ENCODE measurements at regions not wholly inside any gene's neighbourhood (a gene's known extent, or its start where the extent isn't known, plus 50 kb on each side); places are given as distances from the start of the nearest gene placed in this dataset.
"Not testable (repeated sequence)": the region's sequence is repeated elsewhere in the genome, so short reads cannot be mapped to it uniquely, and the experiment has no call there.

- DNase-seq (ENCODE audit: extremely low spot score in 2 of 2) = no peak
- no peaks in the 10 kb centered on the region for H3K9me3 ChIP-seq
- intact Hi-C loops (cut with DNase I) = no loop called here
Measured at GRCh38 chr14:83909507-83909906, 1620.4 kb upstream of the FLRT2 start.

DNA sequence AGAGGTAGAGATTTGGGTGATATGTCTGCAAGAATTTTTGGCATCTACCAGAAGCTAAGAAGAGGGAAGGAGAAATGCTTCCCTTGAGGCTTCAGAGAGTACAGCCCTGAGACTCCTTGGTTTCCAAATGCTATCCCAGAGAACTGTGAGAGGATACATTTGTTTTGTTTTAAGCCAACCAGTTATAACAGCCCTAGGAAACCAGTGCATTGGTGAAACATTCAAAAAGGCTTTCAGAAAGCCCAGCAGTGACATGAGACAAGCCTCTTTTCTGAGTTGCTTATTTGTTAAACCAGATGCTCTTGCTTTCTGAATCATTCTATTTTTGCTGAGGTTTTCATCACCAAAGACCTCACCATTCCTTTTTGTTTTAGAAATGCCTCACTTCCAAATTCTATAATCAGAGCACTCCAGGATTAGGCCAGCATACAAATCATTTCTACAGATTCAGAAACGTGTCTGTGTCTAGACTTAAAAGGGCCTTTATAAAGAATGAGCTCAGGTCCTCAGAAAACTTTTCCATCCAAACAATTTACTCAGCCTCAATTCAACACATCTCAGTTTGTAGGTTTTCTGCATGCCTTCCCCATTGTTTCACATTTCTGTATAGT is 1617.8 kb upstream of the FLRT2 start:
- no peak for DNase-seq (ENCODE audit: extremely low spot score in 2 of 2)
- Histone ChIP-seq H3K36me3 (no peaks in the 10 kb centered on the region), H3K4me1 (no peaks in the 10 kb centered on the region), H3K27ac (no peak overlapping the region), H3K9me3 (no peaks in the 10 kb centered on the region), H3K4me3 (no peak overlapping the region), H3K27me3 (no peaks in the 10 kb centered on the region)
- intact Hi-C loops (cut with DNase I) = no loop called here
- no peak for TF ChIP-seq CTCF (IDR thresholded peaks at IDR 0.05)
- TF ChIP-seq POLR2A (IDR thresholded peaks at IDR 0.05) = no peak
- TF ChIP-seq POLR2AphosphoS5 (IDR thresholded peaks at IDR 0.05; ENCODE audit: insufficient read depth in 1 of 2, low read depth in 1 of 2) = no peak

More at GRCh38 chr14:83909507-83909906, 1620.4 kb upstream of the FLRT2 start:
- H3K36me3 ChIP-seq = no peaks in the 10 kb centered on the region
- H3K27me3 ChIP-seq = no peaks in the 10 kb centered on the region
- TF ChIP-seq CTCF (IDR thresholded peaks at IDR 0.05) (no peak), POLR2AphosphoS5 (IDR thresholded peaks at IDR 0.05; ENCODE audit: insufficient read depth in 1 of 2, low read depth in 1 of 2) (no peak), POLR2A (IDR thresholded peaks at IDR 0.05) (no peak)
- no peak overlapping the region for H3K27ac ChIP-seq
- no peak overlapping the region for H3K4me3 ChIP-seq
- no peaks in the 10 kb centered on the region for H3K4me1 ChIP-seq

DNA sequence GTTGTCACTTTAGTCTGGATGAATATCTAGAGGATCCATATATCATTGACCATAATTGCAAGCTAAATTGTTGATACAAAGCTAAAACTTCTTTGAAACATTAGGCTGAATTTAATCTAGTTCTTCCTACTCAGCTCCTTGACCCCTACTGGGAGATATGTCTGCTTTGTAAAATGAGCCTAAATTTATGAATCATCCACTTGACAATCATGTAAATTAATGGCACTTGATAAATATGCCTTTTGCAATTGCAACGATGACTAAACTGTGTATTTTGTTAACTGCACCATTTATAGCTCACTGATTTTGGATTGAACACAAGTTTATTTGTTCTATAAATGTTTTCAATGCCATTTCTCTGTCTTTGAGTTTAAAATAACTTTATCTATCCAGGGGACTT is 1616.5 kb upstream of the FLRT2 start:
- no peak for TF ChIP-seq CTCF (IDR thresholded peaks at IDR 0.05)
- TF ChIP-seq POLR2AphosphoS5 (IDR thresholded peaks at IDR 0.05; ENCODE audit: insufficient read depth in 1 of 2, low read depth in 1 of 2) = no peak
- no peak for TF ChIP-seq POLR2A (IDR thresholded peaks at IDR 0.05)
- Histone ChIP-seq H3K4me3 (no peak overlapping the region), H3K27ac (no peak overlapping the region), H3K9me3 (no peaks in the 10 kb centered on the region), H3K36me3 (no peaks in the 10 kb centered on the region), H3K27me3 (no peaks in the 10 kb centered on the region), H3K4me1 (no peaks in the 10 kb centered on the region)
- intact Hi-C loops (cut with DNase I) = no loop called here
- no peak for DNase-seq (ENCODE audit: extremely low spot score in 2 of 2)

DNA sequence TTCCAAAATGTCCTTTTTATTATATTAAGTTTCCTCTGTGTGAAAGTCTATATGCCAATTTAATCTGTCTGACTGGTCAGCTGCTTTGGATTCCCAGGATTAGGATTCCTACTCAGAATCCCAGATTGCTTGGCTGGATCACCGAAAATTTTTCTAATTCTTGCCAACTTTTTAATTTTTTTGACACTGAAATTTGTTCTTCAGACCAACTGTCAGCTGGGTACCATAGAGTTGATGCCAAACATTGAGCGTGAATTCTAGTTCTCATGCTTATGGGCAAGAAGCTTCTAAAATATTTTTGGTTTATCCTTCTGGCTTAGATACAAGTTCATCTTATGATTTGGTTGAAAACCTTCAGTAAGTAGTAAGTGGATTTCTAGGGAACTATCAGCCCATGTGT is 1611.4 kb upstream of the FLRT2 start:
- Histone ChIP-seq H3K27ac (no peak overlapping the region), H3K27me3 (no peaks in the 10 kb centered on the region), H3K4me3 (no peak overlapping the region), H3K36me3 (no peaks in the 10 kb centered on the region), H3K4me1 (no peaks in the 10 kb centered on the region), H3K9me3 (no peaks in the 10 kb centered on the region)
- intact Hi-C loops (cut with DNase I) = no loop called here
- no peak for DNase-seq (ENCODE audit: extremely low spot score in 2 of 2)
- TF ChIP-seq CTCF (IDR thresholded peaks at IDR 0.05) = no peak
- no peak for TF ChIP-seq POLR2AphosphoS5 (IDR thresholded peaks at IDR 0.05; ENCODE audit: insufficient read depth in 1 of 2, low read depth in 1 of 2)
- no peak for TF ChIP-seq POLR2A (IDR thresholded peaks at IDR 0.05)

DNA sequence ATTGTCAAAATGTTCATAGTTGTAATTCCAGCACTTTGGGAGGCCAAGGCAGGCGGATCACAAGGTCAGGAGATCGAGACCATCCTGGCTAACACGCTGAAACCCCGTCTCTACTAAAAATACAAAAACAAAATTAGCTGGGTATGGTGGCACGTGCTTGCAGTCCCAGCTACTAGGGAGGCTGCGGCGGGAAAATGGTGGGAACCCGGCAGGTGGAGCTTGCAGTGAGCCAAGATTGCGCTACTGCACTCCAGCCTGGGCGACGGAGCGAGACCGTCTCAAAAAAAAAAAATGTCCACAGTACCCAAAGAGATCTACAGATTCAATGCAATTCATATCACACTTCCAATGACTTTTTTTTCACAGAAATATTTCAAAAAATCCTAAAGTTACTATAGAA is 1610.3 kb upstream of the FLRT2 start:
- H3K4me1 ChIP-seq; intact Hi-C loops (cut with DNase I); H3K4me3 ChIP-seq; H3K9me3 ChIP-seq; H3K27ac ChIP-seq; H3K27me3 ChIP-seq; H3K36me3 ChIP-seq; DNase-seq (ENCODE audit: extremely low spot score in 2 of 2): not testable (repeated sequence)

Measured in vagina (tissue), 2 donors.